ENCODE measurements at regions not wholly inside any gene's neighbourhood (a gene's known extent, or its start where the extent isn't known, plus 50 kb on each side); places are given as distances from the start of the nearest gene placed in this dataset.

- Histone ChIP-seq H3K4me2 (ENCODE audit: low read length) (no peak overlapping the region), H3K4me1 (ENCODE audit: control insufficient read depth, insufficient read depth, low read length) (peaks cover 27% of the 10 kb centered on the region), H3K9me3 (replicated peaks; ENCODE audit: low read length) (no peaks in the 10 kb centered on the region), H3K36me3 (ENCODE audit: insufficient read depth, low read length) (no peaks in the 10 kb centered on the region), H3K9ac (ENCODE audit: low read depth, low read length) (no peak overlapping the region), H3K27me3 (ENCODE audit: control insufficient read depth, insufficient read depth, low read length) (peaks cover 9% of the 10 kb centered on the region), H3K4me3 (ENCODE audit: low read length) (no peak overlapping the region)
These were observed 78.5 kb upstream of the EYA2 start for GRCh38 chr20:46816097-46816496.

- Histone ChIP-seq H3K4me3 (ENCODE audit: low read length) (no peak overlapping the region), H3K4me1 (ENCODE audit: control insufficient read depth, insufficient read depth, low read length) (peaks cover 22% of the 10 kb centered on the region), H3K36me3 (ENCODE audit: insufficient read depth, low read length) (no peaks in the 10 kb centered on the region), H3K4me2 (ENCODE audit: low read length) (no peak overlapping the region), H3K9me3 (replicated peaks; ENCODE audit: low read length) (no peaks in the 10 kb centered on the region), H3K9ac (ENCODE audit: low read depth, low read length) (no peak overlapping the region), H3K27me3 (ENCODE audit: control insufficient read depth, insufficient read depth, low read length) (peaks cover 2% of the 10 kb centered on the region)
These were observed 77.6 kb upstream of the EYA2 start for GRCh38 chr20:46816886-46817638.

GRCh38 chr20:46820682-46821081 lies 74.0 kb upstream of the EYA2 start:
- Histone ChIP-seq H3K27me3 (ENCODE audit: control insufficient read depth, insufficient read depth, low read length) (no peaks in the 10 kb centered on the region), H3K9ac (ENCODE audit: low read depth, low read length) (no peak overlapping the region), H3K4me2 (ENCODE audit: low read length) (no peak overlapping the region), H3K9me3 (replicated peaks; ENCODE audit: low read length) (peaks cover 2% of the 10 kb centered on the region), H3K4me3 (ENCODE audit: low read length) (no peak overlapping the region), H3K36me3 (ENCODE audit: insufficient read depth, low read length) (no peaks in the 10 kb centered on the region), H3K4me1 (ENCODE audit: control insufficient read depth, insufficient read depth, low read length) (peaks cover 9% of the 10 kb centered on the region)

- Histone ChIP-seq H3K9me3 (replicated peaks; ENCODE audit: low read length) (peaks cover 2% of the 10 kb centered on the region), H3K9ac (ENCODE audit: low read depth, low read length) (no peak overlapping the region), H3K4me3 (ENCODE audit: low read length) (no peak overlapping the region), H3K36me3 (ENCODE audit: insufficient read depth, low read length) (no peaks in the 10 kb centered on the region), H3K4me2 (ENCODE audit: low read length) (no peak overlapping the region), H3K4me1 (ENCODE audit: control insufficient read depth, insufficient read depth, low read length) (peaks cover 17% of the 10 kb centered on the region), H3K27me3 (ENCODE audit: control insufficient read depth, insufficient read depth, low read length) (no peaks in the 10 kb centered on the region)
These were observed 71.3 kb upstream of the EYA2 start for GRCh38 chr20:46823271-46823751.

GRCh38 chr20:46823753-46824152 lies 70.9 kb upstream of the EYA2 start:
- Histone ChIP-seq H3K27me3 (ENCODE audit: control insufficient read depth, insufficient read depth, low read length) (no peaks in the 10 kb centered on the region), H3K4me2 (ENCODE audit: low read length) (no peak overlapping the region), H3K9ac (ENCODE audit: low read depth, low read length) (no peak overlapping the region), H3K36me3 (ENCODE audit: insufficient read depth, low read length) (no peaks in the 10 kb centered on the region), H3K4me1 (ENCODE audit: control insufficient read depth, insufficient read depth, low read length) (peaks cover 19% of the 10 kb centered on the region), H3K4me3 (ENCODE audit: low read length) (no peak overlapping the region), H3K9me3 (replicated peaks; ENCODE audit: low read length) (peaks cover 2% of the 10 kb centered on the region)

- H3K9me3 ChIP-seq (replicated peaks; ENCODE audit: low read length): peaks cover 2% of the 10 kb centered on the region
- peaks cover 24% of the 10 kb centered on the region for H3K4me1 ChIP-seq (ENCODE audit: control insufficient read depth, insufficient read depth, low read length)
- H3K4me2 ChIP-seq (ENCODE audit: low read length): no peak overlapping the region
- H3K4me3 ChIP-seq (ENCODE audit: low read length): no peak overlapping the region
- H3K36me3 ChIP-seq (ENCODE audit: insufficient read depth, low read length): no peaks in the 10 kb centered on the region
- no peaks in the 10 kb centered on the region for H3K27me3 ChIP-seq (ENCODE audit: control insufficient read depth, insufficient read depth, low read length)
- no peak overlapping the region for H3K9ac ChIP-seq (ENCODE audit: low read depth, low read length)
These were observed 68.2 kb upstream of the EYA2 start for GRCh38 chr20:46826343-46826984.

- Histone ChIP-seq H3K27me3 (ENCODE audit: control insufficient read depth, insufficient read depth, low read length) (no peaks in the 10 kb centered on the region), H3K36me3 (ENCODE audit: insufficient read depth, low read length) (no peaks in the 10 kb centered on the region), H3K4me2 (ENCODE audit: low read length) (no peak overlapping the region), H3K9me3 (replicated peaks; ENCODE audit: low read length) (peaks cover 2% of the 10 kb centered on the region), H3K9ac (ENCODE audit: low read depth, low read length) (peak overlapping the region; percentile 15), H3K4me1 (ENCODE audit: control insufficient read depth, insufficient read depth, low read length) (peaks cover 33% of the 10 kb centered on the region), H3K4me3 (ENCODE audit: low read length) (no peak overlapping the region)
These were observed 66.8 kb upstream of the EYA2 start for GRCh38 chr20:46827718-46828458.

GRCh38 chr20:46828471-46828870 lies 66.2 kb upstream of the EYA2 start:
- Histone ChIP-seq H3K9me3 (replicated peaks; ENCODE audit: low read length) (peaks cover 2% of the 10 kb centered on the region), H3K36me3 (ENCODE audit: insufficient read depth, low read length) (no peaks in the 10 kb centered on the region), H3K4me3 (ENCODE audit: low read length) (no peak overlapping the region), H3K4me1 (ENCODE audit: control insufficient read depth, insufficient read depth, low read length) (peaks cover 33% of the 10 kb centered on the region), H3K9ac (ENCODE audit: low read depth, low read length) (peak overlapping the region; percentile 45), H3K4me2 (ENCODE audit: low read length) (peak overlapping the region; percentile 38), H3K27me3 (ENCODE audit: control insufficient read depth, insufficient read depth, low read length) (no peaks in the 10 kb centered on the region)

- H3K4me3 ChIP-seq (ENCODE audit: low read length): no peak overlapping the region
- H3K36me3 ChIP-seq (ENCODE audit: insufficient read depth, low read length): no peaks in the 10 kb centered on the region
- no peaks in the 10 kb centered on the region for H3K9me3 ChIP-seq (replicated peaks; ENCODE audit: low read length)
- peaks cover 41% of the 10 kb centered on the region for H3K4me1 ChIP-seq (ENCODE audit: control insufficient read depth, insufficient read depth, low read length)
- H3K27me3 ChIP-seq (ENCODE audit: control insufficient read depth, insufficient read depth, low read length): no peaks in the 10 kb centered on the region
- no peak overlapping the region for H3K4me2 ChIP-seq (ENCODE audit: low read length)
- no peak overlapping the region for H3K9ac ChIP-seq (ENCODE audit: low read depth, low read length)
These were observed 63.6 kb upstream of the EYA2 start for GRCh38 chr20:46830886-46831632.

- H3K9ac ChIP-seq (ENCODE audit: low read depth, low read length): no peak overlapping the region
- H3K9me3 ChIP-seq (replicated peaks; ENCODE audit: low read length): no peaks in the 10 kb centered on the region
- peaks cover 36% of the 10 kb centered on the region for H3K4me1 ChIP-seq (ENCODE audit: control insufficient read depth, insufficient read depth, low read length)
- no peak overlapping the region for H3K4me2 ChIP-seq (ENCODE audit: low read length)
- no peaks in the 10 kb centered on the region for H3K27me3 ChIP-seq (ENCODE audit: control insufficient read depth, insufficient read depth, low read length)
- H3K4me3 ChIP-seq (ENCODE audit: low read length): no peak overlapping the region
- no peaks in the 10 kb centered on the region for H3K36me3 ChIP-seq (ENCODE audit: insufficient read depth, low read length)
These were observed 63.0 kb upstream of the EYA2 start for GRCh38 chr20:46831633-46832011.

- Histone ChIP-seq H3K4me1 (ENCODE audit: control insufficient read depth, insufficient read depth, low read length) (peaks cover 33% of the 10 kb centered on the region), H3K4me2 (ENCODE audit: low read length) (no peak overlapping the region), H3K27me3 (ENCODE audit: control insufficient read depth, insufficient read depth, low read length) (no peaks in the 10 kb centered on the region), H3K9ac (ENCODE audit: low read depth, low read length) (no peak overlapping the region), H3K36me3 (ENCODE audit: insufficient read depth, low read length) (no peaks in the 10 kb centered on the region), H3K9me3 (replicated peaks; ENCODE audit: low read length) (no peaks in the 10 kb centered on the region), H3K4me3 (ENCODE audit: low read length) (no peak overlapping the region)
These were observed 62.1 kb upstream of the EYA2 start for GRCh38 chr20:46832555-46832954.
